H9 (cell line): ENCODE measurements at regions not wholly inside any gene's neighbourhood (a gene's known extent, or its start where the extent isn't known, plus 50 kb on each side); places are given as distances from the start of the nearest gene placed in this dataset.

Experiments used
- DNase-seq: peaks from one replicate; pipeline ENCODE4 v3.0.0-alpha.2; 2017
- H2AFZ ChIP-seq: one replicate; pipeline ENCODE4 v1.6.1; 2013; ENCODE audit warnings: mild to moderate bottlenecking, low read length, control low read depth, moderate library complexity
- H2AK5ac ChIP-seq: 2 replicates; pipeline ENCODE4 v1.6.1; 2013; ENCODE audit warnings: low read length, control low read depth, mixed read lengths; ENCODE audit not compliant: insufficient read length
- H2BK120ac ChIP-seq: one replicate; pipeline ENCODE4 v1.6.1; 2013; ENCODE audit warnings: low read depth, mild to moderate bottlenecking, low read length, control low read depth, inconsistent platforms; ENCODE audit not compliant: poor library complexity, severe bottlenecking
- H2BK12ac ChIP-seq: 2 replicates; pipeline ENCODE4 v1.6.1; 2013; ENCODE audit warnings: low read length, control low read depth, mixed read lengths, low read depth; ENCODE audit not compliant: insufficient read length
- H2BK15ac ChIP-seq: 2 replicates; pipeline ENCODE4 v1.6.1; 2013; ENCODE audit warnings: low read depth, low read length, control low read depth
- H2BK20ac ChIP-seq: one replicate; pipeline ENCODE4 v1.6.1; 2013; ENCODE audit warnings: low read depth, mild to moderate bottlenecking, low read length, control low read depth, inconsistent platforms; ENCODE audit not compliant: poor library complexity, severe bottlenecking
- H2BK5ac ChIP-seq: 2 replicates; pipeline ENCODE4 v1.6.1; 2013; ENCODE audit warnings: low read length, control low read depth, mixed read lengths; ENCODE audit not compliant: insufficient read length
- H3K14ac ChIP-seq: 2 replicates; pipeline ENCODE4 v1.6.1; 2013; ENCODE audit warnings: low read length, control low read depth; ENCODE audit not compliant: insufficient read depth
- H3K18ac ChIP-seq: 2 replicates; pipeline ENCODE4 v1.6.1; 2013; ENCODE audit warnings: low read depth, mild to moderate bottlenecking, mixed read lengths, low read length, control low read depth; ENCODE audit not compliant: insufficient read length
- H3K23ac ChIP-seq: 2 replicates; pipeline ENCODE4 v1.6.1; 2013; ENCODE audit warnings: low read length, control low read depth, mixed read lengths, low read depth; ENCODE audit not compliant: insufficient read length
- H3K23me2 ChIP-seq: 2 replicates; pipeline ENCODE4 v1.6.1; 2013; ENCODE audit warnings: low read depth, mild to moderate bottlenecking, mixed read lengths, low read length, control low read depth; ENCODE audit not compliant: insufficient read length, poor library complexity, severe bottlenecking
- H3K27ac ChIP-seq: 2 replicates; pipeline ENCODE4 v1.5.1; 2013; ENCODE audit warnings: low read length, control low read depth, mixed read lengths, low read depth; ENCODE audit not compliant: insufficient read length
- H3K27me3 ChIP-seq: 2 replicates; pipeline ENCODE4 v1.6.1; 2013; ENCODE audit warnings: low read length, control low read depth, inconsistent platforms; ENCODE audit not compliant: insufficient read depth
- H3K4ac ChIP-seq: 2 replicates; pipeline ENCODE4 v1.6.1; 2013; ENCODE audit warnings: low read depth, mild to moderate bottlenecking, control low read depth, inconsistent platforms, low read length, moderate library complexity
- H3K4me1 ChIP-seq: 2 replicates; pipeline ENCODE4 v1.6.1; 2013; ENCODE audit warnings: low read length, control low read depth, inconsistent platforms; ENCODE audit not compliant: insufficient read depth
- H3K4me2 ChIP-seq: 2 replicates; pipeline ENCODE4 v1.6.1; 2013; ENCODE audit warnings: low read length, control low read depth, mixed read lengths; ENCODE audit not compliant: insufficient read length, insufficient read depth
- H3K56ac ChIP-seq: 2 replicates; pipeline ENCODE4 v1.6.1; 2013; ENCODE audit warnings: low read depth, mild to moderate bottlenecking, mixed read lengths, low read length, control low read depth; ENCODE audit not compliant: insufficient read length
- H3K79me1 ChIP-seq: 2 replicates; pipeline ENCODE4 v1.6.1; 2013; ENCODE audit warnings: low read depth, mild to moderate bottlenecking, moderate library complexity, low read length, control low read depth, inconsistent platforms; ENCODE audit not compliant: insufficient read depth, poor library complexity, severe bottlenecking
- H3K79me2 ChIP-seq: 2 replicates; pipeline ENCODE4 v1.6.1; 2013; ENCODE audit warnings: low read length, control low read depth, inconsistent platforms; ENCODE audit not compliant: insufficient read depth
- H3K9ac ChIP-seq: 2 replicates; pipeline ENCODE4 v1.6.1; 2013; ENCODE audit warnings: low read length, control low read depth, mixed read lengths; ENCODE audit not compliant: insufficient read length; ENCODE audit errors: extremely low read depth
- H3K9me3 ChIP-seq: one replicate; pipeline ENCODE4 v1.6.1; 2013; ENCODE audit warnings: low read depth, low read length, inconsistent platforms; ENCODE audit not compliant: control insufficient read depth
- H3T11ph ChIP-seq: one replicate; pipeline ENCODE4 v1.6.1; 2013; ENCODE audit warnings: mild to moderate bottlenecking, low read length, control low read depth, inconsistent platforms
- H4K20me1 ChIP-seq: one replicate; pipeline ENCODE4 v1.6.1; 2013; ENCODE audit not compliant: control insufficient read depth, insufficient read length, insufficient read depth
- H4K5ac ChIP-seq: 2 replicates; pipeline ENCODE4 v1.6.1; 2013; ENCODE audit warnings: low read depth, mild to moderate bottlenecking, mixed read lengths, low read length, control low read depth; ENCODE audit not compliant: insufficient read length
- H4K8ac ChIP-seq: replicated peaks from 2 replicates; pipeline ENCODE4 v1.6.1; 2013; ENCODE audit warnings: low read length, control low read depth, mixed read lengths, low read depth; ENCODE audit not compliant: insufficient read length
- H4K91ac ChIP-seq: 2 replicates; pipeline ENCODE4 v1.6.1; 2013; ENCODE audit warnings: low read depth, mild to moderate bottlenecking, moderate library complexity, mixed read lengths, low read length, control low read depth; ENCODE audit not compliant: insufficient read length
- H3K27ac Mint-ChIP-seq, 3 experiments: 2 replicates in 2 of 3; 3 replicates in 1 of 3; pipeline ENCODE4 v1.8.0; 2020 to 2021; ENCODE audit warnings: mixed read lengths in 3 of 3, mild to moderate bottlenecking in 1 of 3, moderate library complexity in 1 of 3
- H3K27me3 Mint-ChIP-seq: 2 replicates; pipeline ENCODE4 v1.8.0; 2021; ENCODE audit warnings: low read depth, mild to moderate bottlenecking, moderate library complexity, mixed read lengths
- H3K36me3 Mint-ChIP-seq, 3 experiments: 2 replicates in 2 of 3; 3 replicates in 1 of 3; pipeline ENCODE4 v1.8.0; 2020 to 2021; ENCODE audit warnings: low read depth in 3 of 3, mixed read lengths in 3 of 3; ENCODE audit not compliant: insufficient read depth in 1 of 3
- H3K4me1 Mint-ChIP-seq, 2 experiments: 2 replicates each; pipeline ENCODE4 v1.8.0; 2020; ENCODE audit warnings: mixed read lengths in 2 of 2
- H3K4me3 Mint-ChIP-seq, 2 experiments: 2 replicates in 1 of 2; 3 replicates in 1 of 2; pipeline ENCODE4 v1.8.0; 2020 to 2021; ENCODE audit warnings: mild to moderate bottlenecking in 2 of 2, mixed read lengths in 2 of 2, moderate library complexity in 1 of 2
- H3K9me3 Mint-ChIP-seq, 2 experiments: 2 replicates in 1 of 2; 3 replicates in 1 of 2; pipeline ENCODE4 v1.8.0; 2020; ENCODE audit warnings: mild to moderate bottlenecking in 2 of 2, mixed read lengths in 2 of 2, moderate library complexity in 1 of 2
- CTCF ChIP-seq: fragments of 200-600 bp; sonication (generic); conservative IDR thresholded peaks from 3 replicates; pipeline ENCODE4 v1.8.0; 2021; ENCODE audit warnings: antibody characterized with exemption, mild to moderate bottlenecking

- H4K91ac ChIP-seq = no peak overlapping the region
- H3K79me2 ChIP-seq = no peaks in the 10 kb centered on the region
- H3K4me1 ChIP-seq = no peaks in the 10 kb centered on the region
- no peak overlapping the region for H3K4ac ChIP-seq
- H3K18ac ChIP-seq = no peak overlapping the region
- no peak overlapping the region for H3K4me2 ChIP-seq
- H3K9me3 ChIP-seq = no peaks in the 10 kb centered on the region
- H3K4me3 Mint-ChIP-seq = no peak overlapping the region
- H3K27ac ChIP-seq = no peak overlapping the region
- H2BK5ac ChIP-seq = no peak overlapping the region
- H3K27me3 ChIP-seq = no peaks in the 10 kb centered on the region
- no peak overlapping the region for H2AFZ ChIP-seq
- H2BK20ac ChIP-seq = no peak overlapping the region
- no peaks in the 10 kb centered on the region for H3K79me1 ChIP-seq
- no peaks in the 10 kb centered on the region for H4K20me1 ChIP-seq
- no peak overlapping the region for H3K14ac ChIP-seq
- no peak overlapping the region for H4K5ac ChIP-seq
- H3K36me3 Mint-ChIP-seq = no peaks in the 10 kb centered on the region
- no peak overlapping the region for H3K23ac ChIP-seq
- H3T11ph ChIP-seq = no peak overlapping the region
- H3K4me1 Mint-ChIP-seq = no peaks in the 10 kb centered on the region
- no peak overlapping the region for H2BK12ac ChIP-seq
- TF ChIP-seq CTCF = no peak
- DNase-seq = no peak
- H3K27me3 Mint-ChIP-seq = peaks cover 2% of the 10 kb centered on the region; the same call in 1 of the 2 replicates
- H2BK15ac ChIP-seq = no peak overlapping the region
- H3K27ac Mint-ChIP-seq = no peak overlapping the region
- H3K9ac ChIP-seq = no peak overlapping the region
- H4K8ac ChIP-seq = no peak overlapping the region
- no peak overlapping the region for H3K56ac ChIP-seq
- H2BK120ac ChIP-seq = no peak overlapping the region
- H3K9me3 Mint-ChIP-seq = no peaks in the 10 kb centered on the region
- H3K23me2 ChIP-seq = no peaks in the 10 kb centered on the region
- no peak overlapping the region for H2AK5ac ChIP-seq
These were observed 266.8 kb upstream of the ACTBL2 start for GRCh38 chr5:57749396-57749795.
